Lower lobe of right lung (tissue), 2 donors: ENCODE measurements at regions not wholly inside any gene's neighbourhood (a gene's known extent, or its start where the extent isn't known, plus 50 kb on each side); places are given as distances from the start of the nearest gene placed in this dataset.

Experiments
- ATAC-seq, 2 donors: fragments of 200-7000 bp; cut with Tn5 transposase; one replicate each; pipeline ENCODE4 v1.9.1; 2020 to 2022; ENCODE audit warnings: mild to moderate bottlenecking in 2 of 2, moderate library complexity in 2 of 2
- DNase-seq: peaks from one replicate; pipeline ENCODE4 v3.0.0-alpha.2; 2020
- H3K27ac ChIP-seq: fragments of 200-600 bp; one replicate; pipeline ENCODE4 v1.8.0; 2022
- H3K27me3 ChIP-seq: fragments of 200-600 bp; one replicate; pipeline ENCODE4 v1.8.0; 2022; ENCODE audit warnings: low read depth
- H3K36me3 ChIP-seq: fragments of 200-600 bp; one replicate; pipeline ENCODE4 v1.8.0; 2022; ENCODE audit warnings: mild to moderate bottlenecking
- H3K4me1 ChIP-seq: fragments of 200-600 bp; one replicate; pipeline ENCODE4 v1.8.0; 2022
- H3K4me3 ChIP-seq: fragments of 200-600 bp; one replicate; pipeline ENCODE4 v1.8.0; 2022; ENCODE audit warnings: mild to moderate bottlenecking
- H3K9me3 ChIP-seq: fragments of 200-600 bp; one replicate; pipeline ENCODE4 v1.8.0; 2022
- CTCF ChIP-seq: fragments of 200-600 bp; IDR thresholded peaks from one replicate; pipeline ENCODE4 v1.8.0; 2022; ENCODE audit warnings: antibody characterized with exemption, mild to moderate bottlenecking
- intact Hi-C: fragments of 100-400 bp; cut with DNase I; formaldehyde crosslinking; loops from one replicate; pipeline ENCODE4 v1.11.0; 2022
- donor health status: DM: no; HTN: yes; CAD: no; lungs with severe emphysema.

- Histone ChIP-seq H3K36me3 (no peaks in the 10 kb centered on the region), H3K27me3 (no peaks in the 10 kb centered on the region), H3K4me3 (no peak overlapping the region), H3K4me1 (no peaks in the 10 kb centered on the region), H3K9me3 (no peaks in the 10 kb centered on the region), H3K27ac (no peak overlapping the region)
- DNase-seq (no peak), ATAC-seq (no peak)
- no peak for TF ChIP-seq CTCF
- intact Hi-C loops, result no loop called here
Measured at GRCh38 chr20:39523405-39523804, 561.3 kb downstream of the DHX35 start.

DNA sequence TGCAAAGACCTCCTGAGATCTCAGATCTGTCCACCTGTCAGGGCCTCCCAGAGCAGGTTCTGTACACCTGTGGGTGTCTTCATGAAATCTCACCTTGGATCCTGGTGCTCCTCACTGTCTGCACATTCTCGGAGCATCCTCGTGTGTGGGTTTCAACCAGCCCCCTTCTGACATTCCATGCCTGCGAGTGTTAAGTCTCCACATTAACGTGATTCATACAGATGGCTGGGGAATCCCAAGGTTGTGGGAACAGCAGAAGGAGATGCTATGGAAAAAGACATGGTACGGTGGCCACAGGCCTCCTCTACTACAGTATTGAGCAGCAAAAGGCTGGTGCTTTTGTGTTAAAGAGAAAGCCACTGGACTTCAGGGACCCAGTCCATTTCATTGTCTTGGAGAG lies 556.5 kb downstream of the DHX35 start:
- no peak for TF ChIP-seq CTCF
- H3K27ac ChIP-seq, result no peak overlapping the region

GRCh38 chr20:39516964-39517363 lies 554.8 kb downstream of the DHX35 start:
- no peaks in the 10 kb centered on the region for H3K9me3 ChIP-seq
- no peaks in the 10 kb centered on the region for H3K27me3 ChIP-seq
- no peaks in the 10 kb centered on the region for H3K4me1 ChIP-seq
- TF ChIP-seq CTCF, result no peak
- ATAC-seq (no peak), DNase-seq (no peak)
- no peak overlapping the region for H3K27ac ChIP-seq
- H3K36me3 ChIP-seq, result no peaks in the 10 kb centered on the region
- no peak overlapping the region for H3K4me3 ChIP-seq
- intact Hi-C loops, result no loop called here

More for the DNA sequence above, 556.5 kb downstream of the DHX35 start:
- Histone ChIP-seq H3K36me3 (no peaks in the 10 kb centered on the region), H3K27me3 (no peaks in the 10 kb centered on the region), H3K4me1 (no peaks in the 10 kb centered on the region), H3K4me3 (no peak overlapping the region), H3K9me3 (no peaks in the 10 kb centered on the region)
- ATAC-seq (no peak), DNase-seq (no peak)
- intact Hi-C loops, result no loop called here

DNA sequence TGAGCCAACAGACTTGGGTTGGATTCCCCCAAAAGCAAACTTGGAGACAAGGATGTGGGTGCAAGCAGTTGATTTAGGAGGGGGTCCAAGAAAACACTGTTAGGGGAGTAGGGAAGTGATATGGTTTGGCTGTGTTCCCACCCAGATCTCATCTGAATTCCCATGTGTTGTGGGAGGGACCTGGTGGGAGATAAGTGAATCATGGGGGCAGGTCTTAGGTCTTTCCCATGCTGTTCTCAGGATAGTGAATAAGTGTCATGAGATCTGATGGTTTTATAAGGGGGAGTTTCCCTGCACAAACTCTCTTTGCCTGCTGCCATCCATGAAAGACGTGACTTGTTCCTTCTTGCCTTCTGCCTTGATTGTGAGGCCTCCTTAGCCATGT lies 542.6 kb downstream of the DHX35 start:
- H3K4me3 ChIP-seq, result no peak overlapping the region
- H3K4me1 ChIP-seq, result no peaks in the 10 kb centered on the region
- no peaks in the 10 kb centered on the region for H3K36me3 ChIP-seq
- DNase-seq, result no peak
- H3K27me3 ChIP-seq, result no peaks in the 10 kb centered on the region
- intact Hi-C loops, result no loop called here
- H3K9me3 ChIP-seq, result no peaks in the 10 kb centered on the region
- TF ChIP-seq CTCF, result no peak
- no peak for ATAC-seq
- H3K27ac ChIP-seq, result no peak overlapping the region

DNA sequence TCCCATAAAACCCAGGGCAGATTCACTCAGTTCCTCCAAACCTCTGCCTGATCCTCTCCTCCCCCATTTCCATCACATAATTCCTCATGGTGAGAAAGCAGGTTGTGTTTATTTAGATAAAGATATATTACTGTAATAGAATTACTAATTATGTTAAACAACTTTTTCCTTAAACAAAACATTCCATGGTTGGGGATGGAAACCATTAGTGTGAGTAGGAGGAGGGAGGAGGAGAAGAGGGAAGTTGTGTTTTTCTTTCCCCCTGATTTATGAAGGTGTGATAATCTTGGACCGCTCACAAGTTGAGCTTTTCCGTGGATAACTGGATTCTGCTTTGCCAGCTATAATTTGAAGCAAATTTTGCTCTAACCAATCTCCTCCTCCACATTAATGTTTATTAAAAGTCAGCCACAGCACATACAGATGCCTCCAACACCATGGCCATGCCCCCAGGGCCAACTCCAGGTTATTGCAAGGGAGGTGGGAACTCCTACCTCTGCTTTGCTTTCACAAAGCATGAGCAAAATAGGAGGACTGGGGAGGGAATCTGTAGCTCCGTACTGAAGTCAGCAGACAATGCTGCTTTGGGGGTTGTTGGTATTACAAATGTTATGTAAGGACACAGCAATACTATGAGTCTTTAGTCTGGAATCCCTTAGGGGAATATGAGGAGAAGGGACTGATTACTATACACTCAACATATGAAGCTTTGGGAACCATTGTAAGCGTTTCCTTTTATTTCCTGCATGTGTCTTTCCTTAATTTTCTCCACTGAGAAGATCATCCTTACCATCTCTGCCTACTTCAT lies 542.0 kb downstream of the DHX35 start:
- Histone ChIP-seq H3K4me3 (no peak overlapping the region), H3K27ac (no peak overlapping the region), H3K9me3 (no peaks in the 10 kb centered on the region), H3K4me1 (no peaks in the 10 kb centered on the region), H3K36me3 (no peaks in the 10 kb centered on the region), H3K27me3 (no peaks in the 10 kb centered on the region)
- intact Hi-C loops, result no loop called here
- DNase-seq, result no peak
- ATAC-seq, result no peak
- no peak for TF ChIP-seq CTCF
